HG03571 (cell line): ENCODE measurements at regions not wholly inside any gene's neighbourhood (a gene's known extent, or its start where the extent isn't known, plus 50 kb on each side); places are given as distances from the start of the nearest gene placed in this dataset.
A peak's percentile ranks its signal among the peaks of the same experiment; 100 is the strongest.

ENCODE experiments used
- ATAC-seq: cut with Tn5 transposase; IDR thresholded peaks from one replicate; pipeline ENCODE4 v1.9.1; 2021; ENCODE audit not compliant: unreplicated experiment

- no peak for ATAC-seq
Measured at GRCh38 chr2:5290900-5291546, 401.2 kb upstream of the SOX11 start.

GRCh38 chr2:5304640-5305039, 387.5 kb upstream of the SOX11 start:
- no peak for ATAC-seq

- no peak for ATAC-seq
Measured at GRCh38 chr2:5315041-5315440, 377.1 kb upstream of the SOX11 start.

DNA sequence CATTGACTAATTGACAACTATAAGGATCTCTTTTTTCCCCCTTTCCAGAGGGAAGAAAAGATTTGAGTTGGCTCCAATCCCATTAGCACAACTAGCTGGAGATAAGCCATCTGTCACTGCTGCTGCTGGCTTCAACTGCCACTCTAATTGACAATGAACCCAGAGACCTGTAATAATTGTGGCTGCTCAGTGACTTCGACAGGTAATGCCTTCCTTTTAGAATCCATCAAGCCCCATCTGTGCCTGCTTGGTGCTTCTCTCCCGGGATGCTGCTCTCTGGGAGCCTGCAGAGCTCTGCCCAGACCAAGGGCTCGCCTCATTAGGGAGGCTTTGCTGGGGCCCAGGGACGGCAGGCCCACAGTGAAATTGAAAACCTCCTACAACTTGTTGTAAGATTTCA, 376.7 kb upstream of the SOX11 start:
- no peak for ATAC-seq

DNA sequence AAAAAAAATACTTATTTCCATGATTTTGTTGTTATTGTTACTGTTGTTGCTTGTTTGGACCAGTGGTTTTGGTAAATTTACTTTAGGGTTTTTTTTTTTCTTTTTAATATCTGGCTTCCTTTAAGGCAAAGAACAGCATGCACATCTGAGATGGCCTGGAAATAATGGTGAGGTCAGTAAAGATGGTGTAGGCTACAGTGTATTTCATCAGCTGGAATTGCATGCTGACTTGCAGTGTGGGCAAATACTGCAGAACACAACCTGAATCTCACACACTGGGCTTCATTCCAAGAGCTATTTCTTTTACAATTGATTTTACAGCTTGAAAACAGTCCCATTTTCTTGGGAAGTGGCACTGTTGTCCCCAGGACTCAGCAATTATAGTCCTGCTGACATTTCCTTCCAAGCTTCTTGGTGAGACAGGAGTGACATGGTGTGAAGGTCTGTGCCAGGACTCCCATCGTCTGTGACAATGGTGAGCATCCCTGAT, 376.1 kb upstream of the SOX11 start:
- ATAC-seq = no peak

DNA sequence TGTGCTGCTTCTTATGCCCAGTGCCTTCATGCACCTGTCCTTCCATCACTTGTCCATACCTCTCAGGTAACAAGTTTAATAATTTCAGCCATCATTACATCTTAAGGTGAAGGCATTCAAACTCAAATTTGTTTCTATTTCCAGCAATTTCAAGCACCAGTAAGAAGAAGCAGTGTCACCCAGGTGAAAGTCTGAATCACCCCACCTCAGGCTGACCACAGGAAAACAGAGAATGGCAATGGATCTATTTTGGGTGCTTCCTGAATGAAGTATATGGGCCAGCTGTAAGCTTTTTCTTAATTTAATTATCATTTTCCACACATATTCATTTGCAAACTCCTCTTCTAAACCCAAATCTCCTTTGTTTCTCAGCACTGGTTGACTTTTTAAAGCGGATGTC, 372.7 kb upstream of the SOX11 start:
- no peak for ATAC-seq

DNA sequence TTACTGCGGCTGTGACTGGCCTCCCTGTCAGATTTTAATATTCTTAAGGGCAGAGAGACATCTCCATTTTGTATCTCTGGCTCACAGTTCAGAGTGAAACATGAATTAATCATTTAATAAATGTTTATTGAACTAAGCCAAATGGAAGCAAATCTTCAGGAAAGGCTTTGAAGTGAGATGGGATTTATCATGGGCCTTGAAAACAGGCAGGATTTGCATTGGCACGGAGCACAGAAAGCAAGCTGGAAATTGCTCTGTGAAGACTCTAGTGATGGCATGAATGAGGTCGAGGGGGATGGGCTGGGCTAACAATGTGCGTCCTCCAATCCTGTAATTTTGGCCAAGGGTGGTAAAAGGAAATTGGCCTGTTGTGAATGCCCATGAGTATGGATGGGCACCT, 369.8 kb upstream of the SOX11 start:
- ATAC-seq = no peak

DNA sequence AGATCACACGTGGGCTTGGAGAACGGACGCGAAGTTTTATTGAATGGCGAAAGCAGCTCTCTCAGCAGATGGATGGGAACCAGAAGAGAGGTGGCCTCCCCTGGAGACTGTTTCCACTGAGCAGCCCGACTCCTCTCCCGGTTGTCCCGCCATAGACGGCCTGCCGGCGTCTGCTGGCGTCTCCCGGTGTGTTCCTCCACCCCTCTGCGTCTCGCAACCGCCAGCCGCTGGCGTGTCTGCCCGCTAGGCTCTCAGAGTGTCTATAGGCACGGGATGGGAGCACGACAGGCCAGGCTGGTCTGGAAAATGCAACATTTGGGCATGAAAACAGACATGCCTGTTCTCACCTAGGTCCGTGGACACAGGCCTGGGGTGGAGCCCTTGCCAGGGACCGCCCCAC, 366.7 kb upstream of the SOX11 start:
- ATAC-seq = no peak

DNA sequence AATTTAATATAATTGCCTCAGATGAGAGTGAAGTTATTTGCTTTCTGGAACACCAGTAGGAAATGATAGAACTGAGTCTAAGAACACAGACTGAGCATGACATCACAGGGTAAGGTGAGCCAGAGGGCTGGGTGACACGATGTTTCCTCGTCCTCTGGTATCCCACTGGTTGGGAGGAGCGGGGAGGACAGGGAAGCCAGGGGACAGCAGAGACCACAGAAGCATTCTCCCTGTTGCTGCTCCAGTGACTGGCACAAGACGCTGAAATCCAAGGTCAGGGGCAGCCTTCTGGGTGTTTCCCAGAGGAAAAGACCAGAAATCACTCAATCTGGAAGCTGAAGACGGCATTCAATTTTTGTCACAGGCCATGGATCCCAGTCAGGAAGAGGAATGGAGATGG, 363.4 kb upstream of the SOX11 start:
- ATAC-seq = no peak

- ATAC-seq = no peak
Measured at GRCh38 chr2:5329763-5330162, 362.4 kb upstream of the SOX11 start.

- no peak for ATAC-seq
Measured at GRCh38 chr2:5330961-5331360, 361.2 kb upstream of the SOX11 start.

- ATAC-seq = no peak
Measured at GRCh38 chr2:5332925-5333324, 359.3 kb upstream of the SOX11 start.

DNA sequence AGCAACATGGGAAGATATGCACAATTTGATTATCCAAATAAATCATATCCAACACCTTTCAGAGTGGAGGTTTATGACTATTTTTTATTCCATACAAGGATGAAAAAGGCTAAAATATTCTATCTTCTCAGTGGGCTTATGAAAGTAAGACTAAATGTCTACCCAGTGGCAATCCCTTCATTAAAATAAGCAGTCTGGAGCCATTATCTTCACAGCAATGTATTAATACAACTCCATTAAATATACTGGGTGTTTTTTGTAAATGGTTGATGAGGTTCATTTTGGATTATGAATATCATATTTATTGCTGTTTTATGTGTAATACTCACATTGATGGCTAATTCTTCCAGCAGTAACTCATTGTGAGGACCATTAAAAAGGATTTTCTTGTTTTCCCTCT, 352.7 kb upstream of the SOX11 start:
- no peak for ATAC-seq

- no peak for ATAC-seq
Measured at GRCh38 chr2:5343785-5344335, 348.3 kb upstream of the SOX11 start.

- ATAC-seq = no peak
Measured at GRCh38 chr2:5352286-5352685, 339.9 kb upstream of the SOX11 start.

- no peak for ATAC-seq
Measured at GRCh38 chr2:5353565-5353964, 338.6 kb upstream of the SOX11 start.

- ATAC-seq = no peak
Measured at GRCh38 chr2:5359397-5359796, 332.8 kb upstream of the SOX11 start.

DNA sequence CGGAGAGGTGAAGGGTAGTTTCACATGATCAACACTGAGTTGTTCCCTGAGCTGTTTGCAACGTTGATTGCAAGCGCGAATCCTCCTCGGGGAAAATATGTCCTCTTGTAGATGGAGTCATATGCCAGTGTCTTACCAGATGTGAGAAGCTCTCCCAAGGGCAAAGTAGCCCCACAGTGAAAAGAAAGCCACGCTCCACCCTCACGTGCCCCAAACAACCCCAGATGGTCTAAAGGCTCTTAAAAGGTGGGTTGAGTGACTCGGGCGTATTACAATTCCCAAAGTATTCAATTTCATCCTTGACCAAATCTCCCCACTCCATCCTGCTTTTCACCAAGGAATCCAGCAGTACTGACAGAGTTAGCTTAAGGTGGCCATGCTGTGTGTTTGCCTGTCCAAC, 332.1 kb upstream of the SOX11 start:
- ATAC-seq = no peak

DNA sequence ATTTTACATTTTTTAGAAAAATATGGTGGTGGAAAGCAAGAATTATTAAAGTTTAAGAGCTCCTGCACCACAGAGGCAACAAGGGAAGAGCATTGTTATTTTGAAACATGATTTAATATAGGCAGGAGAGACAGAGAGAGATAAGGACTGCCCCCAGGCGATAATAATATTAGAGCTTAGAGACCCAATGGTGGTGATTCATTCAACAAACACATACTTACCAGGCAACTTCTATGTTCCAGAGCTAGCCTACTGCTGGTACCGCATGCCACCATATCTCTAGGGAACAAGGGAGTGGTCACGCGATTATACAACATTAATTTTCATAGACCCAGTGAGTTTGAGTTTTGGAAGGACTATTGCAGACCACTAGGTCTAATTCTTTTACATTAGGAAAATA, 327.8 kb upstream of the SOX11 start:
- ATAC-seq = no peak

GRCh38 chr2:5365871-5366461, 326.2 kb upstream of the SOX11 start:
- ATAC-seq = peak; percentile 89

GRCh38 chr2:5367321-5367720, 324.9 kb upstream of the SOX11 start:
- ATAC-seq = no peak

DNA sequence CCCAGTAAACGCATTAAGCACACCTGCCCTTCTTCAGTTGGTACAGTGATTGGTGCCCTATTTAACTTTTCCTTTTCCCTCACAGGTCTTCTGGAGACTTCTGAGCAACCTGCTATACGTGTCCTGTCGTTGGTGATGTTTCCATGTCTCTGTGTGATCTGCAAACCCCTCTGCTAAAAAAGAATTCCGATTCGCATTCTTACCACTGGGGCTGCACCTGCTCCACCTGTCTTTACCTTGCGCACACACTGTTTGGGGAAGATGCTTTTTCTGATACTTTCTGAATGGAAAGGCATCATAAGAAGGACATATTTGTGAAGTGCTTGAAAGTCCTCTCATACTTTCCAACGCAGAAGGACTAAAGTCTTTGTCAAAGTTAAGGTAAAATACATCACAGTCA, 323.9 kb upstream of the SOX11 start:
- no peak for ATAC-seq

DNA sequence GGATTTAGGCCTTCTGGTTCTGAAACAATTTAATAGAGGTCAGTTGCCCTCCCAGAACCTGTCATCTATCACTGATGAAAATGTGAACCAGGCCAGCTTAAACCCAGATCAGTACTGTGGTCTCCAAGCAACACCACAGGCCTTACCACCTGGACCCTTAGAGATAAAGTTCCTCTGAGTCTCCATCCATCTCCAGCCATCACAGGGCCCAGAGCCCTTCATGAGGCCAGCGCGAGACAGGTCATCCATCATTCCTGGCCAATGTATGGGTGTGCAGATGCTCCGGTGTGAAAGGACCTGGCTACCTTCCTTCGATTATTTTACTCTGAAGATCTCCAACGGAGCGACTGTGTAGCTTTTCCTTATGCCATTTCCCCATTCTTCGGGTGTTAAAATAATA, 322.7 kb upstream of the SOX11 start:
- no peak for ATAC-seq
